Esophagus muscularis mucosa (tissue), 4 donors: ENCODE measurements at regions not wholly inside any gene's neighbourhood (a gene's known extent, or its start where the extent isn't known, plus 50 kb on each side); places are given as distances from the start of the nearest gene placed in this dataset.

ENCODE experiments used
- DNase-seq: peaks from one replicate; pipeline ENCODE4 v3.0.0-alpha.2; 2017; ENCODE audit errors: extremely low spot score
- H3K27ac ChIP-seq, 4 donors: fragments of 200-600 bp; sonication (generic); replicated peaks in 1 of 4; 1 replicate in 3 of 4; 2 replicates in 1 of 4; pipeline ENCODE4 v1.5.1; 2016 to 2019; ENCODE audit warnings: mild to moderate bottlenecking in 1 of 4
- H3K27me3 ChIP-seq, 4 donors: fragments of 200-600 bp; sonication (generic); one replicate each; pipeline versions ENCODE4 v1.5.1 to v1.6.0; 2016 to 2019
- H3K36me3 ChIP-seq, 4 donors: fragments of 200-600 bp; sonication (generic); one replicate each; pipeline ENCODE4 v1.5.1; 2016 to 2019
- H3K4me1 ChIP-seq, 4 donors: fragments of 200-600 bp; sonication (generic); one replicate each; pipeline ENCODE4 v1.5.1; 2016 to 2019
- H3K4me3 ChIP-seq, 4 donors: fragments of 200-600 bp; sonication (generic); 1 replicate in 2 of 4; 2 replicates in 2 of 4; pipeline ENCODE4 v1.5.1; 2016 to 2019; ENCODE audit warnings: mild to moderate bottlenecking in 4 of 4, moderate library complexity in 1 of 4
- H3K9me3 ChIP-seq, 4 donors: fragments of 200-600 bp; sonication (generic); 1 replicate in 3 of 4; 2 replicates in 1 of 4; pipeline ENCODE4 v1.5.1; 2016 to 2019
- CTCF ChIP-seq, 3 experiments: fragments of 200-600 bp in 2 of 3; fragments of 450-650 bp in 1 of 3; sonication (generic) in 2 of 3; IDR thresholded peaks; one replicate each; pipeline ENCODE4 v1.5.1; 2017 to 2019; ENCODE audit warnings: antibody characterized with exemption in 3 of 3, mild to moderate bottlenecking in 2 of 3, moderate library complexity in 1 of 3
- EP300 ChIP-seq: sonication (generic); formaldehyde crosslinking; IDR thresholded peaks from one replicate; pipeline ENCODE4 v1.6.1; 2017; ENCODE audit warnings: antibody characterized with exemption
- POLR2A ChIP-seq: fragments of 450-650 bp; IDR thresholded peaks from one replicate; pipeline ENCODE4 v1.6.1; 2017; ENCODE audit warnings: antibody characterized with exemption, moderate library complexity, mild to moderate bottlenecking, low read depth
- POLR2AphosphoS5 ChIP-seq, 2 donors: sonication (generic); formaldehyde crosslinking; IDR thresholded peaks; one replicate each; pipeline ENCODE4 v1.6.1; 2017; ENCODE audit warnings: antibody characterized with exemption in 2 of 2
- WGBS: methylation state at CpG from one replicate; pipeline ENCODE4 v1.1.5; 2018; 5-methylcytosine and 5-hydroxymethylcytosine counted together
- intact Hi-C: fragments of 100-400 bp; cut with DNase I; formaldehyde crosslinking; loops from one replicate; pipeline ENCODE4 v1.15.1; 2023

- Histone ChIP-seq H3K27ac (no peak overlapping the region), H3K27me3 (no peaks in the 10 kb centered on the region), H3K4me3 (no peak overlapping the region), H3K4me1 (no peaks in the 10 kb centered on the region), H3K36me3 (no peaks in the 10 kb centered on the region), H3K9me3 (no peaks in the 10 kb centered on the region)
- 97% methylated on average over 3 of the region's 3 CpGs for WGBS
- TF ChIP-seq EP300 (no peak), POLR2A (no peak), CTCF (IDR thresholded peaks at IDR 0.05) (no peak), POLR2AphosphoS5 (IDR thresholded peaks at IDR 0.05) (no peak)
- intact Hi-C loops: no loop called here
- DNase-seq: no peak
Observed at GRCh38 chr2:221262651-221263050, 309.5 kb downstream of the EPHA4 start.

- 98% methylated on average over 2 of the region's 2 CpGs for WGBS
- no peak overlapping the region for H3K27ac ChIP-seq
- TF ChIP-seq POLR2AphosphoS5 (IDR thresholded peaks at IDR 0.05) (no peak), EP300 (no peak), POLR2A (no peak), CTCF (IDR thresholded peaks at IDR 0.05) (no peak)
- H3K9me3 ChIP-seq: no peaks in the 10 kb centered on the region
- intact Hi-C loops: no loop called here
- DNase-seq: no peak
- no peak overlapping the region for H3K4me3 ChIP-seq
- H3K27me3 ChIP-seq: no peaks in the 10 kb centered on the region
- no peaks in the 10 kb centered on the region for H3K4me1 ChIP-seq
- H3K36me3 ChIP-seq: no peaks in the 10 kb centered on the region
Observed at GRCh38 chr2:221263573-221263972, 308.5 kb downstream of the EPHA4 start.

- 65% methylated on average over 2 of the region's 2 CpGs for WGBS
- H3K36me3 ChIP-seq: no peaks in the 10 kb centered on the region
- H3K27me3 ChIP-seq: no peaks in the 10 kb centered on the region
- intact Hi-C loops: no loop called here
- no peaks in the 10 kb centered on the region for H3K4me1 ChIP-seq
- TF ChIP-seq CTCF (IDR thresholded peaks at IDR 0.05): no peak
- no peak for TF ChIP-seq POLR2A
- no peak overlapping the region for H3K4me3 ChIP-seq
- H3K27ac ChIP-seq: no peak overlapping the region
- DNase-seq: no peak
- H3K9me3 ChIP-seq: no peaks in the 10 kb centered on the region
Observed at GRCh38 chr2:221264318-221264717, 307.8 kb downstream of the EPHA4 start.

GRCh38 chr2:221267773-221268425 lies 304.2 kb downstream of the EPHA4 start:
- no peak for DNase-seq
- Histone ChIP-seq H3K9me3 (no peaks in the 10 kb centered on the region), H3K4me3 (no peak overlapping the region), H3K36me3 (no peaks in the 10 kb centered on the region), H3K4me1 (no peaks in the 10 kb centered on the region), H3K27me3 (no peaks in the 10 kb centered on the region), H3K27ac (no peak overlapping the region)
- 57% methylated on average over 6 of the region's 6 CpGs for WGBS
- TF ChIP-seq POLR2AphosphoS5 (IDR thresholded peaks at IDR 0.05) (no peak), POLR2A (no peak), EP300 (no peak), CTCF (IDR thresholded peaks at IDR 0.05) (no peak)
- intact Hi-C loops: no loop called here

GRCh38 chr2:221268631-221269030 lies 303.5 kb downstream of the EPHA4 start:
- Histone ChIP-seq H3K4me1 (no peaks in the 10 kb centered on the region), H3K27ac (no peak overlapping the region), H3K36me3 (no peaks in the 10 kb centered on the region), H3K27me3 (no peaks in the 10 kb centered on the region), H3K9me3 (no peaks in the 10 kb centered on the region), H3K4me3 (no peak overlapping the region)
- WGBS: 59% methylated on average over 3 of the region's 3 CpGs
- intact Hi-C loops: no loop called here
- DNase-seq: no peak
- TF ChIP-seq EP300: no peak
- no peak for TF ChIP-seq POLR2A
- no peak for TF ChIP-seq POLR2AphosphoS5 (IDR thresholded peaks at IDR 0.05)
- TF ChIP-seq CTCF (IDR thresholded peaks at IDR 0.05): no peak
